ENCODE measurements at regions not wholly inside any gene's neighbourhood (a gene's known extent, or its start where the extent isn't known, plus 50 kb on each side); places are given as distances from the start of the nearest gene placed in this dataset.

- Histone ChIP-seq H3K4me3 (ENCODE audit: low read depth, low read length) (no peak overlapping the region), H3K27me3 (ENCODE audit: control insufficient read depth, insufficient read depth, low read length) (no peaks in the 10 kb centered on the region), H3K9me3 (ENCODE audit: control insufficient read depth, insufficient read depth, low read length) (no peaks in the 10 kb centered on the region), H3K27ac (ENCODE audit: low read depth, low read length) (no peak overlapping the region)
- DNase-seq (ENCODE audit: low read depth, low spot score) = no peak
- ChIA-PET CTCF (no interaction called here), POLR2A (no interaction called here)
- no peak for TF ChIP-seq CTCF (IDR thresholded peaks at IDR 0.05; ENCODE audit: low read depth, low read length)
Measured at GRCh38 chr2:48254839-48255238, 59.6 kb upstream of the FOXN2 start.

- TF ChIP-seq CTCF (IDR thresholded peaks at IDR 0.05; ENCODE audit: low read depth, low read length) = no peak
- ChIA-PET POLR2A (no interaction called here), CTCF (no interaction called here)
- Histone ChIP-seq H3K9me3 (ENCODE audit: control insufficient read depth, insufficient read depth, low read length) (no peaks in the 10 kb centered on the region), H3K27ac (ENCODE audit: low read depth, low read length) (no peak overlapping the region), H3K4me3 (ENCODE audit: low read depth, low read length) (no peak overlapping the region), H3K27me3 (ENCODE audit: control insufficient read depth, insufficient read depth, low read length) (no peaks in the 10 kb centered on the region)
- DNase-seq (ENCODE audit: low read depth, low spot score) = no peak
Measured at GRCh38 chr2:48257456-48257855, 57.0 kb upstream of the FOXN2 start.

- no peak for DNase-seq (ENCODE audit: low read depth, low spot score)
- Histone ChIP-seq H3K27ac (ENCODE audit: low read depth, low read length) (no peak overlapping the region), H3K4me3 (ENCODE audit: low read depth, low read length) (no peak overlapping the region), H3K27me3 (ENCODE audit: control insufficient read depth, insufficient read depth, low read length) (no peaks in the 10 kb centered on the region), H3K9me3 (ENCODE audit: control insufficient read depth, insufficient read depth, low read length) (no peaks in the 10 kb centered on the region)
- ChIA-PET CTCF (no interaction called here), POLR2A (no interaction called here)
- TF ChIP-seq CTCF (IDR thresholded peaks at IDR 0.05; ENCODE audit: low read depth, low read length) = no peak
Measured at GRCh38 chr2:48258481-48259149, 55.9 kb upstream of the FOXN2 start.

- no peak for DNase-seq (ENCODE audit: low read depth, low spot score)
- H3K4me3 ChIP-seq (ENCODE audit: low read depth, low read length) = no peak overlapping the region
- POLR2A ChIA-PET = no interaction called here
- TF ChIP-seq CTCF (IDR thresholded peaks at IDR 0.05; ENCODE audit: low read depth, low read length) = no peak
- CTCF ChIA-PET = no interaction called here
- H3K9me3 ChIP-seq (ENCODE audit: control insufficient read depth, insufficient read depth, low read length) = no peaks in the 10 kb centered on the region
- H3K27ac ChIP-seq (ENCODE audit: low read depth, low read length) = no peak overlapping the region
- H3K27me3 ChIP-seq (ENCODE audit: control insufficient read depth, insufficient read depth, low read length) = no peaks in the 10 kb centered on the region
Measured at GRCh38 chr2:48259811-48260210, 54.7 kb upstream of the FOXN2 start.

GRCh38 chr2:48264627-48265026 lies 49.9 kb upstream of the FOXN2 start:
- ChIA-PET CTCF (no interaction called here), POLR2A (no interaction called here)
- Histone ChIP-seq H3K27ac (ENCODE audit: low read depth, low read length) (no peak overlapping the region), H3K9me3 (ENCODE audit: control insufficient read depth, insufficient read depth, low read length) (no peaks in the 10 kb centered on the region), H3K27me3 (ENCODE audit: control insufficient read depth, insufficient read depth, low read length) (no peaks in the 10 kb centered on the region), H3K4me3 (ENCODE audit: low read depth, low read length) (no peak overlapping the region)
- DNase-seq (ENCODE audit: low read depth, low spot score) = no peak
- TF ChIP-seq CTCF (IDR thresholded peaks at IDR 0.05; ENCODE audit: low read depth, low read length) = no peak
